Neuronal stem cell (in vitro differentiated cells): ENCODE measurements at regions not wholly inside any gene's neighbourhood (a gene's known extent, or its start where the extent isn't known, plus 50 kb on each side); places are given as distances from the start of the nearest gene placed in this dataset.

Experiments used
- DNase-seq: peaks from one replicate; pipeline ENCODE4 v3.0.0-alpha.2; 2013; ENCODE audit warnings: low spot score
- H2AFZ ChIP-seq: one replicate; pipeline ENCODE4 v1.6.1; 2013; ENCODE audit warnings: mild to moderate bottlenecking, low read length, inconsistent platforms
- H2AK5ac ChIP-seq: 2 replicates; pipeline ENCODE4 v1.6.1; 2013; ENCODE audit warnings: low read depth, mild to moderate bottlenecking, inconsistent platforms, low read length, moderate library complexity, mixed read lengths
- H2BK120ac ChIP-seq: 2 replicates; pipeline ENCODE4 v1.6.1; 2013; ENCODE audit warnings: low read depth, mild to moderate bottlenecking, inconsistent platforms, low read length, moderate library complexity, mixed read lengths
- H2BK12ac ChIP-seq: one replicate; pipeline ENCODE4 v1.6.1; 2013; ENCODE audit warnings: low read length, inconsistent platforms
- H2BK15ac ChIP-seq: 2 replicates; pipeline ENCODE4 v1.6.1; 2013; ENCODE audit warnings: mild to moderate bottlenecking, low read length, inconsistent platforms, mixed read lengths
- H2BK5ac ChIP-seq: one replicate; pipeline ENCODE4 v1.6.1; 2013; ENCODE audit warnings: inconsistent platforms, mild to moderate bottlenecking, low read length, moderate library complexity
- H3K14ac ChIP-seq: one replicate; pipeline ENCODE4 v1.6.1; 2013; ENCODE audit warnings: low read length, inconsistent platforms
- H3K18ac ChIP-seq: 2 replicates; pipeline ENCODE4 v1.6.1; 2013; ENCODE audit warnings: low read length, inconsistent platforms
- H3K23ac ChIP-seq: 2 replicates; pipeline ENCODE4 v1.6.1; 2013; ENCODE audit warnings: low read depth, mild to moderate bottlenecking, mixed read lengths, low read length, inconsistent platforms; ENCODE audit not compliant: poor library complexity
- H3K27ac ChIP-seq: replicated peaks from 3 replicates; pipeline ENCODE4 v1.5.1; 2013; ENCODE audit warnings: low read length, inconsistent platforms
- H3K27me3 ChIP-seq, 3 experiments: 2 replicates each; pipeline ENCODE4 v1.6.1; 2013; ENCODE audit warnings: low read length in 3 of 3, mild to moderate bottlenecking in 2 of 3, inconsistent platforms in 1 of 3, low read depth in 1 of 3, mixed read lengths in 1 of 3, moderate library complexity in 1 of 3; ENCODE audit not compliant: control insufficient read depth in 3 of 3, insufficient read depth in 3 of 3
- H3K36me3 ChIP-seq, 2 donors: replicated peaks in 1 of 2; 2 replicates each; pipeline ENCODE4 v1.6.1; 2013; ENCODE audit warnings: low read length in 2 of 2; ENCODE audit not compliant: control insufficient read depth in 2 of 2, insufficient read depth in 2 of 2
- H3K4ac ChIP-seq: 2 replicates; pipeline ENCODE4 v1.6.1; 2013; ENCODE audit warnings: inconsistent platforms, mild to moderate bottlenecking, low read length, moderate library complexity
- H3K4me1 ChIP-seq, 2 donors: 1 replicate in 1 of 2; 2 replicates in 1 of 2; pipeline ENCODE4 v1.6.1; 2013; ENCODE audit warnings: low read length in 2 of 2, low read depth in 1 of 2; ENCODE audit not compliant: control insufficient read depth in 2 of 2, insufficient read depth in 1 of 2
- H3K4me2 ChIP-seq: one replicate; pipeline ENCODE4 v1.6.1; 2013; ENCODE audit warnings: mild to moderate bottlenecking, low read length, inconsistent platforms; ENCODE audit not compliant: insufficient read depth, poor library complexity, severe bottlenecking
- H3K4me3 ChIP-seq, 2 donors: 2 replicates each; pipeline ENCODE4 v1.5.1; 2013; ENCODE audit warnings: low read length in 2 of 2, mild to moderate bottlenecking in 2 of 2, inconsistent platforms in 1 of 2, moderate library complexity in 1 of 2
- H3K79me1 ChIP-seq: one replicate; pipeline ENCODE4 v1.6.1; 2013; ENCODE audit warnings: low read depth, mild to moderate bottlenecking, inconsistent platforms, low read length, moderate library complexity
- H3K9ac ChIP-seq: one replicate; pipeline ENCODE4 v1.6.1; 2013; ENCODE audit warnings: mild to moderate bottlenecking, low read depth, low read length, inconsistent platforms; ENCODE audit not compliant: poor library complexity
- H3K9me3 ChIP-seq, 2 donors: replicated peaks in 1 of 2; 2 replicates each; pipeline versions ENCODE3 to v1.6.1; 2013; ENCODE audit warnings: low read length in 2 of 2, mild to moderate bottlenecking in 2 of 2, inconsistent platforms in 1 of 2, low read depth in 1 of 2, mixed read lengths in 1 of 2, moderate library complexity in 1 of 2; ENCODE audit not compliant: control insufficient read depth in 2 of 2, insufficient read depth in 1 of 2
- H4K8ac ChIP-seq: one replicate; pipeline ENCODE4 v1.6.1; 2013; ENCODE audit warnings: low read depth, mild to moderate bottlenecking, inconsistent platforms, low read length, moderate library complexity
- H4K91ac ChIP-seq: one replicate; pipeline ENCODE4 v1.6.1; 2013; ENCODE audit warnings: low read length, low read depth, mild to moderate bottlenecking, inconsistent platforms; ENCODE audit not compliant: poor library complexity
- WGBS, 2 donors: extraction: QIAGEN DNeasy Blood & Tissue Kit; methylation state at CpG; one replicate each; pipeline ENCODE4 v1.1.7; 2013; ENCODE audit warnings: missing lambda C conversion rate in 2 of 2, mixed read lengths in 1 of 2; ENCODE audit not compliant: insufficient read length in 2 of 2, insufficient replicate concordance in 1 of 2; ENCODE audit errors: extremely low coverage in 2 of 2; 5-methylcytosine and 5-hydroxymethylcytosine counted together

DNA sequence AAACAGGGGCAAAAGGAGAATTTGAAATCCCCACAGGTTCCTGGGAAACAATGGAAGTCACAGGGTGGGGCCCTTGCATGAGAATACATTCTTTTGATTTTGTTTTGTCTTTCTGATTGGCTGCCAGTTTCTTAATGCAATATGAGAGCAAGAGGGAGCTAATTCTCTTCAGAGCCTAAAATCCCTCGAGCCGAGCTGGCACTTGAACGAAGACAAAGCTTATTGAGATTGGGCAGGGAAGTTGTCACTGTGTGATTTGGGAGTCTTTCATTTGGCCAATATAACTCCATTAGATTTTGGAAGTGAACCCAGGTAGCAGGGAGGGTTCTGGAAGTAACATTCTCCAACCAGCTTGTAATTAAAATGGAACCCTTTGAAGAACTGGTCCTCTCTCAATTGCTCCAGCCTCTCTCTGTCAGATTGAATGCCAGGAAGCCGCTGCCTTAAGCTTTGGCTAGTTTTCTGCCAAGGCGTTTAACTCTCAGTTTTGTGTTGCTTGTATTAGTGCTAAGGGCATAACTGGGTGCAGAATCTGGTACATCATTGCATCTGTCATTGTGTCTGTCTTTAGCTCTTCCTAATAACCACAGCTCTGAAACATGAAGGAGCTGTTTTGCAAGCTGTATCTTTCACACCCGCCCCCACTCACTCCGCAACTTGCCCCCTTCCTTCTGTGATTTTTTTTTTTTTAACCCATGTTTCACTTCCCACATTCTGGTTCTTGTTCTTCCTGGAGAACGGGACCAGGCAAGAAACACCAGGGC, 272.0 kb downstream of the MAF start:
- no peak overlapping the region for H2BK120ac ChIP-seq
- DNase-seq: no peak

GRCh38 chr16:79327836-79328235, 272.7 kb downstream of the MAF start:
- no peaks in the 10 kb centered on the region for H3K36me3 ChIP-seq
- no peaks in the 10 kb centered on the region for H3K79me1 ChIP-seq
- no peak overlapping the region for H3K14ac ChIP-seq
- peaks cover 0 to 3% of the 10 kb centered on the region in 2 donors for H3K4me1 ChIP-seq
- H3K4ac ChIP-seq: no peak overlapping the region
- H3K9ac ChIP-seq: no peak overlapping the region
- H4K91ac ChIP-seq: no peak overlapping the region
- H2AK5ac ChIP-seq: no peak overlapping the region
- no peak overlapping the region for H2BK12ac ChIP-seq
- no peak overlapping the region for H3K4me2 ChIP-seq
- no peak overlapping the region for H2BK15ac ChIP-seq
- no peak overlapping the region for H2BK120ac ChIP-seq
- H3K4me3 ChIP-seq: no peak overlapping the region
- no peak overlapping the region for H4K8ac ChIP-seq
- H3K27ac ChIP-seq: no peak overlapping the region
- no peaks in the 10 kb centered on the region for H3K9me3 ChIP-seq
- no CpG with 5 or more reads among the region's 4 CpGs for WGBS, 2 donors
- H3K18ac ChIP-seq: no peak overlapping the region
- H2BK5ac ChIP-seq: no peak overlapping the region
- no peak for DNase-seq
- H3K23ac ChIP-seq: no peak overlapping the region
- H3K27me3 ChIP-seq: no peaks in the 10 kb centered on the region
- no peak overlapping the region for H2AFZ ChIP-seq

More for the DNA sequence above, 272.0 kb downstream of the MAF start:
- no peak overlapping the region for H3K18ac ChIP-seq
- no peak overlapping the region for H2BK5ac ChIP-seq
- WGBS, 2 donors: no CpG with 5 or more reads among the region's 8 CpGs
- no peak overlapping the region for H2BK12ac ChIP-seq
- H3K23ac ChIP-seq: no peak overlapping the region
- no peak overlapping the region for H2AFZ ChIP-seq
- no peak overlapping the region for H2AK5ac ChIP-seq
- H3K14ac ChIP-seq: no peak overlapping the region
- no peaks in the 10 kb centered on the region for H3K36me3 ChIP-seq
- H3K27me3 ChIP-seq: no peaks in the 10 kb centered on the region
- H3K79me1 ChIP-seq: no peaks in the 10 kb centered on the region
- no peak overlapping the region for H3K4me2 ChIP-seq
- H3K4ac ChIP-seq: no peak overlapping the region
- H4K8ac ChIP-seq: no peak overlapping the region
- no peak overlapping the region for H2BK15ac ChIP-seq
- no peaks in the 10 kb centered on the region for H3K9me3 ChIP-seq
- no peak overlapping the region for H3K27ac ChIP-seq
- no peak overlapping the region for H3K4me3 ChIP-seq
- H3K4me1 ChIP-seq: peaks cover 0 to 3% of the 10 kb centered on the region in 2 donors
- no peak overlapping the region for H3K9ac ChIP-seq
- no peak overlapping the region for H4K91ac ChIP-seq

GRCh38 chr16:79326549-79326948, 274.0 kb downstream of the MAF start:
- H2AFZ ChIP-seq: no peak overlapping the region
- no peak overlapping the region for H3K4me3 ChIP-seq
- peaks cover 0 to 3% of the 10 kb centered on the region in 2 donors for H3K4me1 ChIP-seq
- H3K9me3 ChIP-seq: no peaks in the 10 kb centered on the region
- no peak overlapping the region for H2AK5ac ChIP-seq
- no peak overlapping the region for H3K18ac ChIP-seq
- no peak overlapping the region for H3K4ac ChIP-seq
- no peaks in the 10 kb centered on the region for H3K36me3 ChIP-seq
- no peak overlapping the region for H3K4me2 ChIP-seq
- no peak overlapping the region for H4K91ac ChIP-seq
- H3K79me1 ChIP-seq: no peaks in the 10 kb centered on the region
- no peak overlapping the region for H2BK15ac ChIP-seq
- DNase-seq: no peak
- no peak overlapping the region for H3K23ac ChIP-seq
- no peaks in the 10 kb centered on the region for H3K27me3 ChIP-seq
- no peak overlapping the region for H2BK12ac ChIP-seq
- no CpG with 5 or more reads among the region's 3 CpGs for WGBS, 2 donors
- no peak overlapping the region for H3K14ac ChIP-seq
- H2BK5ac ChIP-seq: no peak overlapping the region
- no peak overlapping the region for H3K9ac ChIP-seq
- H3K27ac ChIP-seq: no peak overlapping the region
- H4K8ac ChIP-seq: no peak overlapping the region
- H2BK120ac ChIP-seq: no peak overlapping the region

DNA sequence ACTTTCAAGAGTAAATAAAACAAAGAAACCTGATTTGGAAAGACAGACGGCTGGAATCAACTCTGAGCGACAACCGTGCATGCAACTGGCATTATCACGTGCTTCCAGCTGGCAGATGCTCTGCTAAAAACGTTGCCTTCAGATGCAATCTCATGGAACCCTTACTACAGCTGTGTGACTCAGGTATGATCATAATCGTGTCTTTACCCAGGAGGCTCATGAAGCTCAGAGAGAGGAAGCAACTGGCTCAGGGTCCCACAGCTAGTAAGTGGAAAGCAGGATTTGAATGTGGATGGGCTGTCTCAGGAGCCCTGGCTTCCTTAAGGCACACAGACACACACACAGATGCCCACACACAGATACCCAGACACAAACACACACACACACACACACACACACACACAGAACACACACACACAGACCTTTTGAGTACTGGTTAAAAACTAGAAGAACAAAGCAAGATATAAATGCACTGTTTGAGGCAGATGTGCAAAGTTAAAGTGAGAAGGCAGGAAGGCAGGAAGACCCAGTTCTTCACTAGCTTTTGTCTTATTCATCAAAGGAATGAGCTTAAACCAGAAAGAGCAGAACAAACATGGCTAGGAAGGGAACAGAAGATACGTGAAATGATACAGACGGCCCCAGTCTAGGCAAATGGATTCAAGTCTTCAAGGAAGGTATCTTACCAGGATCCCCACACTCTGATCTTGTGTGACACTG, 275.2 kb downstream of the MAF start:
- Histone ChIP-seq H2BK120ac (no peak overlapping the region), H3K27ac (no peak overlapping the region), H2BK12ac (no peak overlapping the region), H3K23ac (no peak overlapping the region), H3K27me3 (no peaks in the 10 kb centered on the region), H4K91ac (no peak overlapping the region), H3K9me3 (no peaks in the 10 kb centered on the region), H4K8ac (no peak overlapping the region), H3K4me2 (no peak overlapping the region), H3K4me1 (peaks cover 0 to 3% of the 10 kb centered on the region in 2 donors), H2BK15ac (no peak overlapping the region), H2AK5ac (no peak overlapping the region), H3K4ac (no peak overlapping the region), H3K9ac (no peak overlapping the region), H3K36me3 (no peaks in the 10 kb centered on the region), H3K14ac (no peak overlapping the region), H3K18ac (no peak overlapping the region), H2BK5ac (no peak overlapping the region), H2AFZ (no peak overlapping the region), H3K4me3 (no peak overlapping the region), H3K79me1 (no peaks in the 10 kb centered on the region)
- DNase-seq: no peak
- no CpG with 5 or more reads among the region's 8 CpGs for WGBS, 2 donors
